HG02588 (cell line): ENCODE measurements at regions not wholly inside any gene's neighbourhood (a gene's known extent, or its start where the extent isn't known, plus 50 kb on each side); places are given as distances from the start of the nearest gene placed in this dataset.
"Not testable (repeated sequence)": the region's sequence is repeated elsewhere in the genome, so short reads cannot be mapped to it uniquely, and the experiment has no call there.

Experiments
- ATAC-seq: cut with Tn5 transposase; IDR thresholded peaks from one replicate; pipeline ENCODE4 v1.9.1; 2021; ENCODE audit warnings: mild to moderate bottlenecking, moderate library complexity; ENCODE audit not compliant: unreplicated experiment

- no peak for ATAC-seq
Measured at GRCh38 chr1:208344202-208344857, 100.1 kb upstream of the PLXNA2 start.

DNA sequence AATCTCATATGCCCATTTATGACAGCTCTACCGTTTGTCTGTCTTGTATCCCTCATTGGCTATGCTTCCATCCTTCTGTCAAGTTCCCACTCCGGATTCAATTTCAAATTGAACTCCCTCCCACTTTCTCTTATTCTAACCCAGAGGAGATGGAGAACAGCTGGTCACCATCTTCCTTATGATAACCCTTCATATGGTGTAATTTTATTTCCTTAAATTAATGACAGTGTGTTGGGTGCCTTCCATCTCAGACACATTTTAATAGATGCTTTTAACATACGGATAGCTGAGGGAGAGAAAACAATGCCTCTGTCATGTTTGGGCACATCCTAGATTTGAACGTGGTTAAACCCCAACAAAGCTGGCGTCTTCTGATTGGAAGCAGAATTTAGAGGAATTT lies 103.0 kb upstream of the PLXNA2 start:
- no peak for ATAC-seq

DNA sequence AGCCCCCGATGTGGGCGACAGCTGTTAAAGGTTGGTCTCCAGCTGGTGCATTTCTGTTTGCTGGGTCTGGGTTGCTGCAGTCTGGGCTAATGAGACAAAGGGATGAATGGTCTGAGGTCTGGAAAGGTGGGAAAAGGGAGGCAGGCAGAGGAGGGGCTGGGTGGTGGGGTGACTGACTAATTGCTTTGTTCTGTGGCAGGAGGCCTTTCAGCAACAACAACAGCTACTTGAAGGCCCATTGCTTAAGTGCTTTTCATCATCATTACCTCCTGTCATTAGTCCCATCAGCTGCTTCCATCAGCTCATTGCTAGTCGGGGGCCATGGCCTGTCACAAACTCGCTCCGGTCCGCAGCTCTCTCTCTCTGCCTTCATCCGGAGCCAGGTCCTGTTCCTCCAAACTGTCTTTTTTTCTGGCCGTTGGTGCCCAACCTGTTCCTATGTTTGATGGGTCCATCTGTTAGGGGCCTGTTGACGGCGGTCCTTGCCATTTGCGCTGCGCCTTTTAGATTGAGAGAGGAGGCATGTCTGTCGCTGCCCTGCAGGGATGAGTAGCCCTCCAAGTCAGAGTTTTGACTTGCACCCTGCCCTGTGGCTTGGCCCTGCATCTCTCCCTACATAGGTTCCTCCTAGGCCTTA lies 105.6 kb upstream of the PLXNA2 start:
- no peak for ATAC-seq

GRCh38 chr1:208350815-208351214 lies 106.6 kb upstream of the PLXNA2 start:
- no peak for ATAC-seq

DNA sequence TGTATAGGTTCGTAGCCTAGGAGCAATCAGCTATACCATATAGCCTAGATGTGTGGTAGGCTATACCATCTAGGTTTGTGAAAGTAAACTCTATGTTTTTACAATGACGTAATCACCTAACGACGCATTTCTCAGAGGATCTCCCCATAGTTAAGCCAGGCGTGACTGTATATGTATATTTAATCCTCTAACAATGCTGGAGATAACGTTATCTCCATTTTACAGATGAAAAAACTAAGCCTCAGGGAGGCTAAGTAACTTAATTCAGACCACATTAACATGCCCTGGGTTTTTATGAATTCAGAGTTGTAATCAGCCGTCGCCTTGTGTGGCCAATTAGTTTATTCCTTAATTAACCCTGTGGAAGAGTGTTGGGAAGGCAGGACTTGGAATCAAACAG lies 107.7 kb upstream of the PLXNA2 start:
- no peak for ATAC-seq

GRCh38 chr1:208353797-208354196 lies 109.6 kb upstream of the PLXNA2 start:
- not testable (repeated sequence) for ATAC-seq

DNA sequence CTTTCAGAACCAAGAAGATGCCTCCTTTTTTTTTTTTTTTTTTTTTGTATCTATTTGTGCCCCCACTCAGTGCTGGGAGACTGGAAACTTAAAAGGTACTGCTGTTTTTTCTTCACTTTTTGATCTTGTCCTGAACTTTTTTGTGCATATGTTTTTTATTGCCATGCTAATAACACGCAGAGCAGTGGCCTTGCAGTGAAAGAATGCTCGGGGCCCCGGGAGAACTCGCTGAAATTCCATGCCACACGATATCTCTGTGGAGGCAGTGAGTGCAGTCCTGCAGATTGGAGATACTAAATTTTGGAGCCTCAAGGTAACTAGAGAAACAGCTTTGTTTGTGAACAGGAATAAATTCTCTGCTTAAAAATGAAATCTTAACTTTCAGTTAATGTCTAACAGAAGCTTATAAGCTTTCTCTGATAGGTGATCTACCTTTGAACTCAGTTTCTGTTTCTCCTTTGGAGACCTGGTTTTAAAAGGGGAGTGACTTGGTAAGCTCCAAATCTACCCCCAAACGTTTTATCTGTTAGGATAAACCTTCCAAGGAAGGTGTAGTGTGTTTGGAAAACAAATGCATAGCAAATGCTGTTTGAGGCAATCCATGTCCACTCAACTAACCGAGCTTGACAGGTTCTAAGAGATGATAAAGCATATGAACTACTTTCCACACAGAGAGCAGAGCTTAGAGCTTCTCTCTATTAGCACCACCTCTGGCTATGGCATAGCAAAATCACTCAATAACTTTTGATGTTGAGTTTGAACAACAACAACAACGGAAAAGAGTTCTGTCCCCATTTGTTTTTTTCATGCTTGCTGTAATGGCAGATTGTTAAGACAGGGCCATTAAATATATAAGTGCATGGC lies 113.7 kb upstream of the PLXNA2 start:
- ATAC-seq = no peak

- ATAC-seq = no peak
Measured at GRCh38 chr1:208358651-208359050, 114.5 kb upstream of the PLXNA2 start.

DNA sequence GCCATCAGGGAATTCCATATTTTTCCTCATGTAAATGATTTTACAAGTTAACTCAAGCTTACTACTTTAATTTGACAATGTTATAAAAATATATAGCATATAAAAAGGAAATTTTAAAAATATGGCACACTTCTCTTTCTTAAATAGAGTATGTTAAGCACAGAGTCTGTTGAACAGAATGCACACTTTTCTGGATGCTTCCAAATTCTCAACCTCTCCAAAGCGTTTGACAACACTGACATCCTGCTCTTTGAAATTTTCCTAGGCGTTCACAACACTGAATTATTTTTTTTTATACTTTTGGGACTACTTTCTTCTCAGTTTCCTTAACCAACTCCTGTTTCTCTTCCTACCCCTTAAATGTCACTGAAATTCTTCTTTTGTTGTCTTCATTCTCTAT lies 117.8 kb upstream of the PLXNA2 start:
- ATAC-seq = no peak

DNA sequence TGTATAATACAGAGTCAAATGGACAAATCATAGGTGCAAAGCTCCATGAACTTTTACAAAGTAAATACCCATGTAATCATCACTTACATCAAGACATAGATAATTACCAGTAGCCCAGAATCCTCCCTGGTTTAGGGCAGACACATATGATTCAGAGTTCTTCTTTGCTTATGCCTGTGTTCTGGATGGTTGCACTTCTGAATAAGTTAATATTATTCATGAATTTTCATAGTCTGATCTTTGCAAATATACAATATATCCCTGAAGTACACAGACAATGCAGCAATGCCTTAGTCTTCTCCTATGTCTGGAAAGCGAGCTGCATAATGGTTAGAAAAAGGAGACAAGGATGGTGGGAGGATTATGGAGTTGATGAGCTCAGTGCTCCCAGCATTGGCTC lies 122.4 kb upstream of the PLXNA2 start:
- no peak for ATAC-seq

- no peak for ATAC-seq
Measured at GRCh38 chr1:208369045-208369444, 124.9 kb upstream of the PLXNA2 start.

DNA sequence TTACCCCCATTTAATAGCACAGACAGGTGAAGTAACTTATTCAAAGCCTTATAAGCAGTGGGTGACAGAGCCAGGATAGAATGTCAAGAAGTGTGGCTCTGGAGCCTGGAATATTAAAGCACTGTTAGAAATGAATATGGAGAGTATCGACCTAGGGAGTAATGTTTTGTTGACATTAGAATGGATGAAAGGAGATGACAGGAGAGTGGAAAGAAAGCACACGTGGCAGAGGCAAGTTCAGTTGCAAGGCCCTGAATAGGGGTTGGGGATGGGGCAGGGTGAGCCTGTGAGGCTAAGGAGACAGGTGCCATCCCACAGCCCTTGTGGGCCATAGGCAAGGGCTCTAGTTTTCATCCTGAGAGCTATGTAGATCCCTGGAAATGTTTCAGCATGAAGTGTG lies 125.5 kb upstream of the PLXNA2 start:
- ATAC-seq = no peak

DNA sequence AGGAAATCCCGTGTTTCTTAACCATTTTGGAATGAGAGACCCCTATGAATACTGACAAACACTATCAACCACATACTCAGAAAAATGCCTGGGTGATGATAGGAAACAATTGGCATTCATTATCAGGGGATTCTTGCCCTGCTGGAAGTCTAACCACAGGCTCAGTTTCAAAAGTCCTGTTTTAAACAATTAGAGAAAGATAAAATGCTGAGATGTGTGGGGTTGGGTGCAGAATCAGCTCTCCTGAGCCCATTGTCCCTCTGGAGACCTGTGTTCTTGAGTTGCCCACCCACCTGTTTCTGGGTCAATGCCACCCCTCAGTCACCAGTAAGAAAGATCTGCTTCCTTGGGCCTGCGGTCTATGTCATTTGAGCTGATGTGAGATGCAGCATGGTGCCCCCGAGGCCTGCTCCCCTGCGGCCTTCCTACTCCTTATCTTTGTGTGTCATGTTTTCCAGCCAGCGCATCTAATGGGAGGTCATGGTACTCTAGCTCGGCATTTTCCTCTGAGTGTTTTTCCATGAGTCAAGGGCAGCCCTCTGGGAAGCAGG lies 130.3 kb upstream of the PLXNA2 start:
- ATAC-seq = no peak

- ATAC-seq = no peak
Measured at GRCh38 chr1:208381481-208381880, 137.3 kb upstream of the PLXNA2 start.

DNA sequence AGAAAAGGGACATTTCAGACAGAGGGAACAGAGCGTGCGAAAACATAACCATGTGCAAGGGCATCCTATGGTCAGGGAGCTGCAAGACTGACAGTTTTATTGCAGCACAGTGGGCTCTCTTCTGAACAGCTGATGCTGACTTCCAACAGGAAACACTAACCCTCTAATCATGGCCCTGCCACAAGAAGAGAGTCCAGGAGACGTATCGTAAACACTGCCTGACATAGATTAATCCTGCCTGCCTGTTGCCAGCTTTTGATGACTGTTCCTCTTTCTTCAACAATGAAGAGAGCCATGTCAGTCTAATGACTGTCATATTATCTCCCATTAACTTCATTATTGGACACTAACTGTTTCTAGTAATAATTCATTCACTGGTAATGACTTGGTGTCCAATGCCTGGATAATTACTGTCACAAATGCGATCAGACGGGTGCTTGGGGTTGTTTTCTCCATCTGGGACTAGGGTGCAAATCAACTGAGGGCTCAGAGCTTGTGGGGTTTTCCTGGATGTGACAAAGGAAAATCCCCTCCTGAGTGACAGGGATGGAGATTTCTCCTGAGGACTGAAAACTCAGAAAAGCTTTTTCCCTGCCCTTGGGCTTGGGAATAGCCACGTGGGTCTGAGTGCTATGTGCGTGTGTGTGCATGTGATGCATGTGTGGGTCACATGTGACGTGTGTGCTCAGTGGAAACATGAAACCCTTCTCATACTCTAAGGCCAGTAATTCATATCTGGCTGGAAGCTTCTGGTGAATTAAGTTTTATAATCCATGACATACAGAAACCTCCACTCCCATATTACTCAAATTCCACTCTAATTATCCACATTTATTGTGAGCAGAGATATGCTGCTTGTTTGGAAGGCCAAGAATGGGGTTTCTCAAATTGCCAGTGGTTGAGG lies 144.0 kb upstream of the PLXNA2 start:
- no peak for ATAC-seq

DNA sequence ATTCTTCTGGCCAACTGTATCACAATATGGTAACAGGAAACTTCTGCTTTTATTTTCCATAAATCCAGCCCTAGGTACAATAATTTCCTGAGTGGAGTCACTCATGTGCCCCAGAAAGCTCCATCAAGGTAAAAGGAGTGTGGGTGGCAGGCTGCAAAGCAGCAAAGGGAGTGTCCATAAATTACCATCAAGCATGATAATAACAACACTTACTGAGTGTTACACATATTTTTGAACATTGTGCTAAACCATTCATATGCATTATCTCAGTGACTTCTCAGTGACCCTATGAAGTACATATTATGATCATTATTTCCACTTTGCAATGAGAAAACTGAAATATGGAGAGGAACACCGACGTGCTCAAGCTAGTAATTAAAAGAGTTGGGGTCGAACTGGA lies 149.2 kb upstream of the PLXNA2 start:
- no peak for ATAC-seq

GRCh38 chr1:208393826-208394225 lies 149.6 kb upstream of the PLXNA2 start:
- ATAC-seq = no peak

- no peak for ATAC-seq
Measured at GRCh38 chr1:208397286-208397685, 153.1 kb upstream of the PLXNA2 start.

DNA sequence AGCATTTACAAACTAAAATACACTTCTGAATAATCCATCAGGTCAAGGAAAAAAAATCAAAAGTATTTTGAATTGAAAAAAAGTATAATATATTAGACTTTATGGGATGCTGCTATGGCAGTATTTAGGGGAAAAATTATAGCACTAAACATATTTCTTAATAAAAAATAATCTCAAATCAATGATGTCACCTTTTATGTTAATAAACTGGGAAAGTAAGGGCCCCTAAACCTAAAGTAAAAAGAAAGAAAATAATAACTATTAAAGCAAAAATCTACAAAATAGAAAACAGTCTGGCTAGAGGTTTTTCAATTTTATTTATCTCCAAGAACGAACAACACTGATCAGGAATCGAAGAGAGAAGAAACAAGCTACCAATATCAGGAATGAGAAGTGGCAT lies 160.8 kb upstream of the PLXNA2 start:
- ATAC-seq = no peak

- ATAC-seq = no peak
Measured at GRCh38 chr1:208409176-208409575, 165.0 kb upstream of the PLXNA2 start.

DNA sequence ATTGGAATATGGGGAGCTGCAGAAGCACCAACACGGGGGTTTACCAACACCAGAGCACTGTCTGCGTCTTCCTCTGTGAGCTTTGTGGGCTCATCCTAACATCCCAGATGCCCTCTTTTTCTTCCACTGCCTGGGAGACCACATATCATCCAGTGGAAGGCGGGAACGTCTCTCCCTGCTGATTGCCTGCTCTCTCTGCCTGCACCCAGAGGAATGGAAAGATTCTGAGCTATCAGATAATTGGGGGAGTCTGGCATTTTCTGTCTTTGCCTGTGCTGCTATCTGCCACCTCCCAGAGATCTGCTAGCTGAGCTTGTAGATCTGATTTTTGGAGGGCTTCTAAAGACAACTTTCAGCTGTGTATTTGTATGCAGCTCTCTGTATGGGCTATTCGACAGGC lies 166.2 kb upstream of the PLXNA2 start:
- no peak for ATAC-seq
